NCI-H1436 (cell line): ENCODE measurements at regions not wholly inside any gene's neighbourhood (a gene's known extent, or its start where the extent isn't known, plus 50 kb on each side); places are given as distances from the start of the nearest gene placed in this dataset.

Experiments
- DNase-seq: peaks from one replicate; lab custom pipeline; 2025; lab: John Stamatoyannopoulos, UW

DNA sequence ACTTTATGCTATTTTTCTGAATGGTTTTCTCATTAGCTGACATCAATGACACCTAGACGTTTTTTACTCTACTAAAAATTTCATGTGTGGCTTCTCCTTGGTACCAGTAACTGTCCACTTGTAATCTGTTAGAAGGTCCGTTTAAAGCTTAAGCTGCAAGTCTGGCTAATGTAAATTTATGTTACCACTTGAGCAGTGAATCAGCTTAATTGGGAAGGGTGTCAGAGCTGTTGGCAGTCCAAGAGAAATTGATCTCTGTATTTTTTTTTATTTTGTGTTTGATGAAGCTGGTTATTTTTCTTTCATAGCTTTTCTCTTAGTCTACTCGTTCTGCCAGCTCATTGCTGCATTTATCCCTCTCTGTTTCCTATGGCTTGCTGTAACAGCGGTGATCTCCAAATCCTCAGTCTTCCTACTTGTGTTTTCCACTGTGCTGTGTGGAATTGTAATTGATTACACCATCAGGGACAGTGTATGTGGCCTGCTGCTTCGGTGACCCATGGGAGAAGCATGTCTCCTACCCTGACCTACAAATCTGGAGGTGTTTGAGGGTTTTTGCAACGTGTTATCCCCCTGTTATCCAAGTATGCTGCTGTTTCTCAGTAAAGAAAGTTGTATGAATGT is 724.2 kb upstream of the REG3G start:
- DNase-seq, result no peak

DNA sequence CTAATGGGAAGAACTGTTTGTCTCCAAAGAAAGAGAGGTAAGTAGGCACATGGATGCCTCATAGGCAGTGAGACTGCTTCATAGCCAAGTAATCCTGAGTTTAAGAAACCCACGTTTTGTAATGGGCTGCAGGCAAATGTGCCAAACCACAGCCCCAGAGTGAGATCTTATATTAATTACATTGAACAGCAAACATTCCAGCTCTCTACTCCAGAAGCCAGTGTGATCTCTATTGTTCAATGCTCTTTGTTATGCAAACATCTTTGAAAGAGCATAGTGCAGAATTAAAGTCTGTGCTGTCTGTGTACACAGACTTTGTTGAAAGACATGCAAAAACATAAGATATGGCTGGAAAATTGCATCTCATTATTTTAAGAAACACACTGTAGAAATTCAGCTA is 720.8 kb upstream of the REG3G start:
- no peak for DNase-seq

DNA sequence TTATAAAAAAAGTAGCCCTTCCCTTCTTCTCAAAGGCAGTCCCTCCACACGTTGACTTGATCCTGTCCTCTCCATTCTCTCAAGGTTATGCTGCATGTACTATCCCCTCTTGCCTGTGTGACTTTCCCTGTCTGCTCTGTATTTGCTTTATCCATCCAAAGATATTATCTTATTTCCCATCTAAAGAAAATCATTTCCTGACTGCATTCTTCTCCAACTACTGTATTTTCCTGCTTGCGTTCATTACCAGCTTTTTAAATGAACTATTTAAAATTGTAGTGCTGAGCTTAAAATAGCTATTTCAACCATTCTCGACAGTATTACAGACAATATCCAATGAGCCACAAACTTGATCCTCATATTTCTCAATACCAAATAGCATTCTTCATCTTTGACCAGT is 716.0 kb upstream of the REG3G start:
- DNase-seq, result no peak

DNA sequence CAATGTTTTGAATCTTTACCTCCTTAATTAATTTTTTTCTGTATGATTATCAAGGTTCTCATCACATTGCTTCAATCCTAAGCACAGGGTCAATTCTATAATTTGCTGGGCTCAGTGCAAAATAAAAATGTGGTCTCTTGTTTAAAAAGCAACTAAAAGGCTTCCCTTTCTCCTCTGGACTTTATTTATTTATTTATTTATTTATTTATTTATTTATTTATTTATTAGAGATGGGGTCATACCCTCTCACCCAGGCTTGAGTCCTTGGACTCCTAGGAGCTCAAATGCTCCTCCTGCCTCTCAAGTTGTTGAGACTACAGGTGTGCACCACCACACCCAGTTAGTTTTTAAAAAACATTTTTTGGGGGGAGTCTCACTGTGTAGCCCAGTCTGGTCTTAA is 710.1 kb upstream of the REG3G start:
- DNase-seq, result no peak

DNA sequence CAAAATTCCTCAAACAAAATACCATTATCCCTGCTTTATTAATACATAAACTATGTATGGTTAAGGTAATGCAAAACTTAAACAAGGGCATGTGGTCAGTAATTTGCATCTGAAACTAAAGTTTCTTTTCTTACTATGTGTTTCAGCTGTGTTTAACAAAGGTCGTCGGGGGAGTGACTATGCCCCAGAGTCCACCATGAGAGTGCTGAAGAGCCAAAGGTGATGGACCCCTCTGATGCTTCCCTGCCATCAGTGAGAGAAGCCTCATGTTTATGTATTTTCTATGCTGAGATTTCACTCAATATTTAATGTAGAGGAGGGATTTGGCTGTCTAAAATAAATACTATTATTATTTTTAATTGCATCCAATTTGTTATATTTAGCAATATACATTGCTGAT is 707.2 kb upstream of the REG3G start:
- DNase-seq, result no peak

DNA sequence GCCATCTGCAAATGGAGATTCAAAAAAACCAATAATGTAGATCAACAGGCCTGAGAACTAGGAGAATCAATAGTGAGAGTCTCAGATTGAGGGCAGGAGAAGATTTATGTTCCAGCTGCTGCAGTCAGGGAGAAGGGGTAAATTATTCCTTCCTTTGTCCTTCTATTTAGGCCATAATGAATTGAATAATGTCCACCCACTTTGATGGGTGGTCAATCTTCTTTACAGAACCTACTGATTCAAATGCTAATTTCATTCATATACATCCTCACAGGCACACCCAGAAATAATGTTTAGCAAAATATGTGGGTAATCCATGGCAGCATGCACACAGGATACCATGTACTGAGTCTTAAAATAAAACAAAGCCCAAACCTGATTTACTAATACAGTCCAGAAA is 695.3 kb upstream of the REG3G start:
- DNase-seq, result no peak

DNA sequence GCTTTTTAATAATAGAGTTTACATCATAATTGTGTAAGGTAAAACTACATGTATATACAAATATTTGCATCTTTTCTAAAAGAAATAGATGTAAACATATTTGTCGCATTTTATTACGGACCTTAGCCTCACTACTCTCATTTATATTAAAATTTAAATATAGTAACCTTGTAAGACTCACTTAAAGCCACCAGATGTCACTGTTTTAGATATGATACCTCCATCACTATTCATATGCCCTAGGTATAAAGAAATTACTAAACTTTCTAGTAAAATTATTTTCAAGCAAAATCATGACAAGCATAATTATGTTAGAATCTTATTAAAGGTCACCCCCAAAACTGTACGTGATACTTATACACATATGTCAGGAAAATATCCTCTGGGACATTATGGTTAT is 674.3 kb upstream of the REG3G start:
- DNase-seq, result no peak

DNA sequence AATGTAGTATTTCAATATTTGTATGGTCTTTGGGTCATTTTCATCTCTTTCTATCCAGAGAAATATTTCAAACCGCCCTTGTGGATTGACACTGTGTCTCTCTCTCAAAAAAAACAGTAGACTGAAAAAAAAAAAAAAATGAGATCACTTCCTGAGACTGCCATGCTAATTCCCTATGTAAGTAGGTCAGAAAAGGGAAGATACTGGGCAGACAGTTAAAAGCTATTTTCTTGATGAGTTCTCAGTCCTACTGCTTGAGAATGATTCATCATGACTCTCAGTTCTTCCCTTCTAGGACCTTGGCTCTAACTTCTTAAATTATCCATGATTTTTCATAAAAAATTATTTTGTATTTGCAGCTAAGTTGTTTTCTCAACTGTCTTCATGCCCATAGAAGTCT is 672.3 kb upstream of the REG3G start:
- no peak for DNase-seq

DNA sequence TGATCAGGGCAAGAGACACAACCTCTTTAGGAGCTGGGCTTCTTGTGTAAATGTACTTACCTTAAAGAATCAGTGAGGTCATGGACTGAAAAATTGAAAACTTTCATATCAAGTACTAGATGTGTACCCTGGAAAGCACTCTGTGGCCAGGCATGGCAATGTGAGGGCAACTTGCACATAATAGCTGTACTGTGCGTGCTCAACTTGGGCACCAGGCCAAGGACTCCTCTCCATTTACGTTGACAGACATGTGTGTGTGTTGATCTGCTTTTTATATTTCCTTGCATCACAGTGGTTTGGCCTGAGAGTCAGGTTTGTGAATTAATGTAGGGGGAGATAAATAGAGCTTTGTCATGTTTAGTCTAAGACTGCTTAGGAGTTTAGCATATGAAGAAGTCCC is 669.5 kb upstream of the REG3G start:
- DNase-seq, result no peak

DNA sequence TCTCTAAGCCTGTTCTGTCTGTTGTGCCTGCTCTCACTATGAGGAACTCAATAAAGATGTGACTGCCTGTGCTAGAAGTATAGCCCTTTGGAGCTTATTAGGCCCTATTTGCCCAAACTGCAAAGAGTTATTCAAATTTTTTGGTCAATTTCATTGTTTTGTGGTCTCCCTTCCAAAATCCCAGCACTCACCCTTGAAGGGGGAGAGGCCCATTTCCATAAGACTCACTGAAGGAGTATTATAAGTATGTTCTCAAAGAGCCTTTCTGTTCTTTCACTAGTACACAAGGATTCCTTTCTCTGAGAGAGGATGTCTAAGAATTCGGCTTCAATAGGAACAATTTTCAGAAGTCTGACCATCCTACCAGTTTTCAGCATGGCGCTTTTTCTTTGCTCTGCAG is 641.9 kb upstream of the REG3G start:
- DNase-seq, result no peak

DNA sequence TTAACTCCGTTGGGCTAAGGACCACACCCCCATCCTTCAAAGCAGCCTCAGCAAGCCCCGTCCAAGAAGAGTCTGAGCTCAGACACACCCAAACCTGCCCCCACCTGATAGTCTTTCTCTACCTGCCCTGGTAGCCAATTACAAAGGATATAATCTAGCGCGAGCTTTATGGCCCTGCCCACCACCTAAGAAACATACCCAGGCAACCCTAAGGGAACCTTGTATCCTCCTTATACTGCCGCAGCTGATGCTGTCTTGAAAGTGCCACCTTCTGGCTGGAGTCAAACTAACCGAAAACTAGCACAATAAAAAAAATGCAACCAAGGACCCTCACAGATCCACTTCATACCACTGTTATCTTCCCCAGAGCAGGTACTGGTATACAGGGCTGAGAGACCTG is 628.3 kb upstream of the REG3G start:
- DNase-seq, result no peak

DNA sequence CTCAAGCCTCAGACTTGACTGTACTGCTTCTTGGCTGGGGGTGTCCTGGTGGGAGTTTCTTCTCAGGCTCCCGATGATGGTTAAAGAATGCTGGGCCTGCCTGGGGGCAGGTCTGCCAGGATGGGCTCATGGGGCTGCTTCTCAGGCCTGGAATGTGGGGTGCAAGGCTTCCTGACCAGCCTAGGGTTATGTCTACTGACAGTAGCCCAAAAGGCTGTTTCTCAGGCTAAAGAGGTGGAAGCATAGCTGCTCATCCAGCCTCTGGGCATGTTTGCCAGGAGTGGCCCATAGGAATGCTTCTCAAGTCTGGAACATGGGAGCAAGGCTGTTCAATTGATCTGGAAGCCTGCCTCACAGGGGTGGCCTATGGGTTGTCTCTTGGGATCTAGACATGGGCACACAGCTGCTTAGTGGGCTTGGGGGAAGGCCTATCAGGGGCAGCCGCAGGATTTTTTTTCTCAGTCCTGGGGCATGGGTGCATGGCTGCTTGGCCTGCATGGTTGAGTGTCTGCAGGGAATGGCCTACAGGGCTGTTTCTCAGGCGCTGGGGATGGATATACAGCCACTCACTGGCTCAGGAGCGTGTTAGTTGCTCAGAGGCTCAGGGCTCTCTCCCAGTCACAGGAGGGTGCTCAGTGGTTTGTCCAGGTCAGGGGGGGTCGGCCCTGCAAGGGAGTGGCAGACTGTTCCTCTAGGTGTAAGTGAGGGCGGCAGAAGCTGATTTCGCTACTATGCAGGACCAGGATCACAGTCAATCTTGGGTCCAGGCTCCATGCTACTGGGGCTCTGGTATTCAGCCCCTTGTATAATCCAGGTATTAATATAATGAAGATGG is 617.3 kb upstream of the REG3G start:
- no peak for DNase-seq

DNA sequence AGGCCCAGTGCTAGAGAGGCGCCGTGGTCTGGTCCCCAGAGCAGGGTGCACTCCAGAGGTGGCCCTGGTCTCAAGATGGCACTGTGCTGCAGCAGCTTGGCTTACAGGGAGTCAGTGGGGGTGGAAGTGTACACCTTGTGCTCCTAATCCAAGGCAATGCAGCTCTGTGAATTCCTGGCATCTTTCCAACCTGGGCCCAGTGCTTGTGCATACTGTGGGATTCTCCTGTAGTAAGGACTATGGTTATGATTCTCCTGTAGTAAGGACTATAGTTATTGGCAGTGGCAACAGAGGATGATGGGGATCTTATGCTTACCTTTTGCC is 616.7 kb upstream of the REG3G start:
- no peak for DNase-seq

DNA sequence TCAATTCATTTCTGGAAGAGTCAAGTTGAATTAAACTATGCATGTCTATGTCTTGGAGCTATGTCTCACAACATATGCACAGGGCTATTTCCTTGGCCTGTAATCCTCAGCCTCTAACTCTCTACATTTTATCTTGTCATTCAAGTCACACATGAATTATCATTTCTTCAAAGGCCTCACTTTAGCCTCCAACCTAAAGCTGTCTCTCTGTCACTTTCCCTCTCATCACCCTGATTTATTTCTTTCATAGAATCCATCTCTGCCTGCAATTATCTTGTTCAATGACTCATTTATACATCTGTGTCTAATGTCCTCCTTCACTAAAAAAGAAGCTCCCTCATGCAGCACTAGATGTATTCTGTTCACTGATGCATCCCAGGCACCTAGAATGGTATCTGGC is 614.2 kb upstream of the REG3G start:
- DNase-seq, result no peak

DNA sequence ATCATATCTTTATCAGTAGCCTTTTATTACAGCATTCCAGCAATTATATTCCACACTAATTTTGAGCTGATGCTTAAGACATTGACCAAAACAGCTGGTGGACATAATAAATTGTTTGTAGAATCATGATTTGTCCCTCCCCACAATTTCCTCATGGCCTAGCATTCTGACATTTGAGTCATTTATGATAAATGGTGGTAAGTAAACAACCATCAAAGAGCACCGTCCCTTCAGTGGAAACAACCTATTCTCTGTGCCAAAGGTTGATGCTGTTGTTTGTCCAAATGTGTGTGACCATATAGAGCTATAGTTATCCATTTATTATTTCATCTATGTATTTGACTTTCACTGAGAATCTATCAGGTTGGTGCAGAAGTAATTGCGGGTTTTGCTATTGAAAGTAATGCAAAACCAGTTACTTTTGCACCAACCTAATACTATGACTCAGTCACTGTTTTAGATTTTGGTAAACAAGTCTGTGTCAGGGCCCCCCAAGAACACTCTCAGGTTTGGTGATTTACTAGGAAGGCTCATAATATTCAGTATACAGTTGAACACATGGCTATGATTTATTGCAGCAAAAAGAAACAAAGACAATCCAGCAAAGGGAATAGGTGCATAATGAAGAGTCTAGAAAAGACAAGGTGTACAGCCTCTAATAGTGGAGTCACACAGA is 608.7 kb upstream of the REG3G start:
- DNase-seq, result no peak

DNA sequence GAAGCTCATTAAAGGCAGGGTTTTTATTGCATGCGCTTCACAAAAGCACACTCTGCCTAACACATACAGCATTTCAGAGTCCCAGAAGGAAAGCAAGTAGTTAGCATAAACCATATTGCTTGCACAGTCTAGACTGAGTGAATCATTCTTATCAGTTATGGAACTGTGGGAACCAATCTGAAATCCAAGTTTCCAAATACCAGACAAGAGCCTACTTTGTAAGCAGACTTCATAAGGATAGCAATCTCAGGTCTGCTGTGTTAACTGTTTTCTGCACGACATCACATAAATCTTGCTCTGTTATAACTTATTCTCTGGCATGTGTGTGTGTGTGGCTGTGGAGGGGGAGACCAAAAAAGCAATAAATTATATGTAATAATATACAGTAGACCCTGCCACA is 608.1 kb upstream of the REG3G start:
- no peak for DNase-seq

DNA sequence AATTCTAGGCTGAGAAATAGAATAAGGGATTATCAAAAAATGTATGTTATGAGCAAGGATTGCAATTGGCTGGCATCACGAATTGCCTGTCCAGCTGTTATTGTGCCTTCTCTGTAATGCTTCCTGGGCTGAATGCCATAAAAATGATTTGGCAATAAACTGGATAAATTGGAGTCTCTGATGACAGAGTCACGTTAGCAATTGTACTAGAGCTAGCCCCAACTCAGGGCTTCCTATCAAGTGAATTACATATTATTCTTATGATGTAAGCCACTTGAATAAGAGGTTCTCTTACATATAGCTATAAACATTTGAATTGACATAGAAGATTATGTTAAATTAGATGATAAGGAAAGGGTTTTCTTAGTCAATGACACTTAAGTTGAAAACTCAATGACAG is 607.5 kb upstream of the REG3G start:
- DNase-seq, result peak; percentile 3

DNA sequence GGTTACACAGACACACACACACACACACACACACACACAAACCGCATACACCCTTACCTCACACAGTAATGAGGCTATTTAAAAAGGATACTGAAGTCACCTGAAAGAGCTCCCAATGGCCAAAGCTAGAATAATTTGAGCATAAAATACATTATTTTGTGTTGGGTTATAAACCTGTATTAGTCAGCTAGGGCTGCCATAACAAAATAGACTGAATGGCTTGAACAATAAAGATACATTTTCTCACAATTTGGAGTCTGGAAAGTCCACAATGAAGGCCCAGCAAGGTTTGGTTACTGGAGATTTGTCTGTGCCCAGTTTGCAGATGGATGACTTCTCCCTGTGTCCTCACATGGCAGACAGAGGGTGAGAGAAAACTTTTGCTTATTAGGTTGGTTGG is 605.4 kb upstream of the REG3G start:
- DNase-seq, result no peak

DNA sequence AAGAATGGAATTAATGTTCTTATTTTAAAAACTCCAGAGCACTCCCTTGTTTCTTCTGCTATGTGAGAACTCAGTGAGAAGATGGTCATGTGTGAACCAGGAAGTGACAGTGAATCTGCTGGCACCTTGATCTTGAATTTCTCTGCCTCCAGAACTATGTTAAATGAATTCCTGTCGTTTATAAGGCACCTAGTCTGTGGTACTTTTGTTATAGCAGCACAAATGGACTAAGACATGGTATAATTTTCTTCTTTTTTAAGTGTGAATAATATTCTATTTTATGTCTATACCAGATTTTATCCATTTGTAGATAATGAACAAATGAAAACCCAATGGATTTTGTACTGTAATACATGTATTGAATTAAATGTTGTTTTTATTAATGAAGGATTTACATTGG is 601.9 kb upstream of the REG3G start:
- no peak for DNase-seq

DNA sequence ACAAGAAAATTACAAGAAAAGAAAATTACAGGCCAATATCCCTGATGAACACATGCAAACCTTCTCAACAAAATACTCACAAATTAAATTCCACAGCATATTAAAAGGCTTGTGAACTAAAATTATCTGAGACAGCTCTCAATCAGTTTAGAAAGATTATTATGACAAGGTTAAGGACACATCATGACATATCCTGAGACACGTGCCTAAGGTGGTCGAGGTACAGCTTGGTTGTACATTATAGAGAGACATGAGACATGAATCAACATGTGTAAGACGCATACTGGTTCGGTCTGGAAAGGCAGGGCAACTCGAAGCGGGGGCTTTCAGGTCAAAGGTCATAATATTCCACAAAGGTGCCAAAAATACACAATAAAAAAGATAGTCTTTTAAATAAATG is 598.3 kb upstream of the REG3G start:
- DNase-seq, result no peak

DNA sequence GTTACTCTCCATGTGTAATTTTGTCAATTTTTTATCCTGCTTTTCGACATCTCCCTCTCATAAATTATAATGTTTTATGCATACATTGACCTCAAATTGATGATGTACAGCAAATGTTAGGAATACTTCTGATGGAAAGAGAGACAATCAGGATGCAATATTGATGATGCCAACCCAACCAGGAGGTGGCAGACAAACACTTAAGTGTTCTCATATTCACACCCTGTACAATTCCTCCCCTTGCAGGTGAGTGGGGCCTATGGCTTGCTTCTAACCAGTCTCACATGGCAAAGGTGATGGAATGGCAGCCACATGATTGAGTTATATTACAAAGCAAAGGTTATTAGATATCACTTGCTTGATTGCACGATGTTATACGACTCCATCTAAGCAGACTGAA is 594.3 kb upstream of the REG3G start:
- no peak for DNase-seq

DNA sequence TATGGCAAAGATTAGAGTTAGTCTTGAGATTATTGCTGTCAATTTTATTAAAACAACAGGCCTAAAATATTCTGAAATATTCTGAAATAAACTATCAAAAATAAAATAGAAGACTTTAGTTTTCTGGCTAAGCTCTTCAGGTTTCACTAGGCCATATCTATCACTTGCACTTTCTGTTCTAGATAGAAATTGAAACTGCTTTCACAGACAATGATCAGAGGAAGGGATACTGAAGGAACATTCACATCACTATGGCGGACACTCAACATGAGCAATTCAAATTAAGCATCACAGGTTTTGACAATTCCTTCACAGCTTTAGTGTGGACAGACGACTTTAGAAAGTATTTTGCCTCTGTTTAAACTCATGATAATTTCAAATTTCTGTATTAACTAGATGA is 586.4 kb upstream of the REG3G start:
- no peak for DNase-seq

DNA sequence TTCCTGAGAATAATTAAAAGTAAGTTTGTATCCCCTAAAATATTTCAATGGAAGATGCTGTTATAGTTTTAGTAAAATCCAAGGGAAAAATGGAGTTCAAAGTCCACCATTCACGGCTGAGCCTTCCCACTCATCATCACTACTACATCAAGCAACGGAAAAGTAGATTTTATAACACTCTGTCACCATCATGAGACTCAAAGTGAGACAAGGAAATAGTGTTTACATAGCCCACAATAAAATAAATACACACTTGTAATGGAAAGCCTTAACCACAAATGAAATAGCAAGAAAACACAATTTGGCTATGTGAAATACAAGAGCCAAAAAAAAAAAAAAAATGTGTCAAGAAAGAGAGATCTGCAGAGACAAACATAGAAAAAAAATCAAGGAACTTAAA is 569.9 kb upstream of the REG3G start:
- DNase-seq, result no peak

DNA sequence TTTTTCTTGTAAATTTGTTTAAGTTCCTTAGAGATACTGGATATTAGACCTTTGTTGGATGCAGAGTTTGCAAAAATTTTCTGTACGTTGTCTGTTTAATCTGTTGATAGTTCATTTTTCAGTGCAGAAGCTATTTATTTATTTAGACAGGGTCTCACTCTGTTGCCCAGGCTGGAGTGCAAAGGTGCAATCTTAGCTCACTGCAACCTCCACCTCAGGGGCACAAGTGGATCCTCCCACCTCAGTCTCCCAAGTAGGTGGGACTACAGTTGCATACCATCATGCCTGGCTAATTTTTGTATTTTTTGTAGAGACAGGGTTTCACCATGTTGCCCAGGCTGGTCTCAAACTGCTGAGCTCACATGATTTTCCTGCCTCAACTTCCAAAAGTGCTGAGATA is 568.2 kb upstream of the REG3G start:
- DNase-seq, result no peak
